ENCODE measurements at regions not wholly inside any gene's neighbourhood (a gene's known extent, or its start where the extent isn't known, plus 50 kb on each side); places are given as distances from the start of the nearest gene placed in this dataset.

- DNase-seq = no peak
These were observed 480.4 kb upstream of the USP24 start for GRCh38 chr1:55695552-55695951.

DNA sequence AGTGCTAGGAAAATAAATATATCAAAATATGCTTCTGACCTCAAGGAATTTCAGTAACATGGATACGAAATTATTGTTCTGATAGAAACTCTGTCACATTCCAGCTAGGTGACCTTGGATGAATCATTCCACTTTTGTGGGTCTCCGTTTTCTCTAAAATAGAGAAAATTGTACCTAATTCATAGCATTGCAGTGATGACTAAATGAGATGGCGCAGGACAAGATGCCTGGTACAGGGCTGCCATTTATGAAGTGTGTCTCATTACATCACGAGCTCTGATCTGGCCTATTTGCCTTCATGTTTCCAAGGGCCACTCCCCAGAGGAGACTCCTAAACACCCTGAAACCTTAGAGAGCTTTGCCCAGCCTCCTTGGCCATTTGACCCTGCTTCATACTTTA is 480.0 kb upstream of the USP24 start:
- no peak for DNase-seq

GRCh38 chr1:55694310-55694801 is 479.2 kb upstream of the USP24 start:
- no peak for DNase-seq

- DNase-seq = no peak
These were observed 477.6 kb upstream of the USP24 start for GRCh38 chr1:55692726-55693125.

DNA sequence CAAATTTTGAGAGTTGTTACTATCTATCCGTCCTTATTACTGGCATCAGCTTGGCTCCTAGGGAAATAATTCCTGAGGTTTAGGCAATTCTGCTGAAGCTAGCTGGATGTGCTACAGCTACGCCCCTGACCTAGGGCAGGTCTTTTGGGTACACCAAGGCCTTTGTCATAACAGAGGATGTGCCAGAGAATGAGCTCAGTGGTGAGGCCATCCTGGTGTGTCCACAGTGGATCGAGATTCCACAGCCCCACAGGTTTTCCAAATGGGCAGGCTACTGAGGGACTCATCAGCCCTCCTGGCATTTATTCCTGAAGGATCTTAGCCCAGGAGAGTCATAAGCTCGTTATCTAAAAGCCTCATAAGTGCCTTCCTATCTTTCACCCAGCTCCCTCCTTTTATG is 475.2 kb upstream of the USP24 start:
- DNase-seq = no peak

DNA sequence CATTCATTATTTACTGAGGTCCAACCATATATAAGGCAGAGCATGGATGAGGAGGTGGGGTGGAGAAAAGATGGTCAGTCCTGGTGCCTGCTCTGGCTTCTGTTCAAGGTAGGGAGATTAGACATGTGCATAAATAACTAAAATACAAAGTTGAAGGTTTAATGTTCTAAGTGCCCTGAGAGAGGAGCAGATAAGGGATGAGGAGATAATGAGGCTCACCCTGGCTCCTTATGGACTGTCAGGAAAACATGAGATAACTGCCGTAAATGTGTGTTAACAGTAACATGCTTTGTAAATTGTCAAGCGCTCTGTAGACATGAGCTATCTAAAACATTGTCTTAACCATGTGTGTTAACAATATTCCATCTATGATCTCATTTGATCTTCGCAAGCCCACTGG is 474.6 kb upstream of the USP24 start:
- DNase-seq = no peak

GRCh38 chr1:55685560-55685959 is 470.4 kb upstream of the USP24 start:
- DNase-seq = no peak

GRCh38 chr1:55684131-55684650 is 469.0 kb upstream of the USP24 start:
- DNase-seq = no peak

- DNase-seq = no peak
These were observed 467.0 kb upstream of the USP24 start for GRCh38 chr1:55682198-55682597.

GRCh38 chr1:55679971-55680370 is 464.8 kb upstream of the USP24 start:
- DNase-seq = no peak

DNA sequence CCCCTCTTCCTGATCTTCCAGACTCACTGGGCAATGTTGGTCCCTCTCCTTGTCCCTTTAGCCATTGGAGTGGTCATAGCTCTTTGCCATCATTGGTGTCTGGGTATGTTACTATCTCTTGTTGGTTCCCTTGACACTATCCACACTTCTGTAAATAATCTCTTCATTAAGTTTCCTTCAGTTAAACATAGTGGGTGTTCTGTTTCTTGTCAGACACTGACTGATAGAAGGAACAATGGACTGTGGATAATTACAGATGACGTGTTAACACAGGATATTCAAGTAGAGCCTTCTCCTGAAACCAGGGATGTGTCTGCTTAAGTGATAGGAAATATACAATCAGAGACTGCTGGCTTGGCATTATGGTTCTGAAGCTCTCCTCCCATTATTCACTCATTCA is 458.3 kb upstream of the USP24 start:
- no peak for DNase-seq

DNA sequence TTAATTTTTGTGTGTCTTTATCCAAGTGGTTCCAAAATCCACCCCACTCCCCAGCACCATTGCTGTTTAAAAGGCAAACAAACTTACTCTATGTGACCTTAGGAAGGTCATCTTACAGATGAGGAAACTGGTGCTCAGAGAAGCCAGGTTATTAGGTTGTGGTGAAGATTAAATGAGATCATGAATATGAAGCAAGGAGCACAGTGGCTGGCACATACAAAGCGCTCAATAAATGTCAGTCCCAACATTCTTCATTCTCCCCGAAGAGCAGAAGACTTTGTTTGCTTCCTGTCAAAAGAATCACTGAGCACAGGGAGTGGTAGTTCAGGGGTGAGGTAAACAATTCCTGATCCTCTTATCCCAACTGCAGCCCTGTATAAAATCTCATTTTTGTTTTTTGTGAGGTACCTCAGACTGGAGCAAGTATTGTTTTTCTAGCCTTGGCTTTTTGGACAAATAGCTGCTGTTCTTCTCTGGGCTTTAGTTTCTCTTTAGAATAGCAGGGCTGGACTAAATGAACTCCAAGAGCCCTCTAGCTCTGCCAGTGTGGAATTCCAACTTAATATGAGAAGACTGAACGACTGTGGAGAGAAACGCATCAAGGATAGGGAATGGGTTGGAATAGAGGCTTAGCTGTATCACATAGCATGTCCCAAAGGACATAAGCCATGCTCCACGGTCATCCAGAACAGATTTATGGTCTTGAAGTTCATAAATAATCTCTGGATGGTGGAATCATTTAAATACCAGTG is 455.3 kb upstream of the USP24 start:
- DNase-seq = no peak

- no peak for DNase-seq
These were observed 454.1 kb upstream of the USP24 start for GRCh38 chr1:55669293-55669692.

- no peak for DNase-seq
These were observed 447.7 kb upstream of the USP24 start for GRCh38 chr1:55662875-55663274.

DNA sequence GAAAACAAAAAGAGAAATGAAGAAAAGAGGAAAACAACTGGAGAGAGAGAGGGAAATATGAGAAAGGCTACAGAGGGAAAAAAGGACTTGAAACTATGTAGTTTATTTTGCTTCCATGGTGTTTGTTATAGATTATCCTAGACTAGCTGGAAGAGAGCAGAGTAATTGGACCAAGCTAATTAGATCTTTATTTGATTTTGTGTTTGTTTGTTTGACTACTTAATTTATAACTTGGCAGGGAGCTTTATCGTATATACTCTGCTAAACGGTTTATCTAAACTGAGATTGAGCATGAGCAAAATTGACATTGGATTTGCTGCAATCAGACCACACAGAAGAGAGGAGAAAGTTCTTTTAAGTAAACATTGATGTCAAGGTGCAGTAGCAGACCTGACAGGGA is 443.8 kb upstream of the USP24 start:
- DNase-seq = no peak

DNA sequence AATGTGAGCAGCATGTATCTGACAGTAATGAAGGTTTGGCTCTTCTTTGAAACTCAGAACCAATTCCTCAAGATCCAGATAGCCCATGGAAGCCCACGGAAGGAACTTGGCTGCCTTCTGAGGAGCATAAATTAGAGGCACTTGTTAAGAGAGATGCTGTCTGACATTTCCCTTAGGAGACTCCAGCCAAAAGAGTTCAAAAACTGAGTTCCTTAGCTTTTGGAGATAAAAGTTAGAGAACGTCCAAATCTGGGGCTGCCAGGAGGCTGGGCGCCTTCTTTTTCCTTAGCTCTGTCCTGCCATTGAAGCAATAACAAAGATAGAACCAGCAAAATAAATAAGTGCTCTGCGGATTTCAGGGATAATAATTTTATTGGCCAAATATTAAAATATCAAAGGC is 439.6 kb upstream of the USP24 start:
- no peak for DNase-seq

- no peak for DNase-seq
These were observed 439.0 kb upstream of the USP24 start for GRCh38 chr1:55654171-55654570.

DNA sequence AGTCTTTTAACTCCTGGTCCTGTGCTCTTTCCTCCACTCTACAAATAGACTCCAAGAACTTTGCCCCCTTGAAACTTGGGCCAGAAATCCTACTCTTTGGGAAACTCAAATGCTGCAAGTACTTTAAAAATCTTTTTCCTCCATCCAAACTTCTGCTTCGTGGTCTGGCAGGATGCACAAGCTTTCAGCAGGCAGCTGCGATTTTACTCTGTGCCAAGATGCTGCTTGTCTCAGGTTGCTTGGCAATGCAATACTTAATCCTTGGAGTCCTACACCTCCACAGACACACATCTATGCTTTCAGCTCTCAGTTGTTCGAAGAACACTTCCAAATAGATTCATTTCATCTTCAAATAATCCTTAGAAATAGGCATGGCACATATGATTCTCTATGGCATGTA is 435.3 kb upstream of the USP24 start:
- DNase-seq = peak; percentile 79

DNA sequence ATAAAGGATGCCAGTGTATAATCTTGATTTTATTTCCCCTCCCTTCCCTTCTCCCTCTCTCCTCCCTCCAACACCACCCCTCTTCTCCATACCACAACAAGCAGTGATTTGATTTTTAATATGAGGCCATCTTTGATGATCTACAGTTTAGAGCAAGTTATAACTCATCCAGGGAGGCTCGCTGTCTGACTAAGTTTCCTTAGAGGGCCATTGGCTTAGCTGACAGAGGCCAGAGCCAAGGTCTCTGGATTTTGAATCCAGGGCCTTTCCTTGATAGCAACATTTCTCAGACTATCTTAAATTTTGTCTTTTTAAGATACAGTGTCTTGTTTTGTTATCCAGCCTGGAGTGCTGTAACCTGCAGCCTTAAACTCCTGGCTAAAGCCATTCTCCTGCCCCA is 431.0 kb upstream of the USP24 start:
- DNase-seq = no peak

DNA sequence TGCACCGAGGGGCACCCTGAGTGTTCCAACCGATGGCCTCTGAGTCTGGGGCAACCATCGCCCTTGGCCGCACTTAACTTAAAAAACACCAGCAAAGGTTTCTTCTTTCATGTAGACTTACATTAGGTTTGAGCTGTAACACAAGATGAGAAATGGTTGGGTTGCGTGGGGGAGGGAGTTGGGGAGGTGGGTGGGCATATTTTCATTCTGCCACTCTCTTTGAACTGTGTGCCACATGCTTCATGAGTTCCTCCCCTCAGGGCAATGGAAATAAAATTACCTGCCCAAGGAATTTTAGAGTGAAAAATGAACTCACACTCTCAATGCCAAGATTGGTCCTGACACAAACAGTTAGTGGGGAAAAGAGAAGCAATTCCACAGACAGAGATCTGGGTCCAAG is 430.1 kb upstream of the USP24 start:
- no peak for DNase-seq

DNA sequence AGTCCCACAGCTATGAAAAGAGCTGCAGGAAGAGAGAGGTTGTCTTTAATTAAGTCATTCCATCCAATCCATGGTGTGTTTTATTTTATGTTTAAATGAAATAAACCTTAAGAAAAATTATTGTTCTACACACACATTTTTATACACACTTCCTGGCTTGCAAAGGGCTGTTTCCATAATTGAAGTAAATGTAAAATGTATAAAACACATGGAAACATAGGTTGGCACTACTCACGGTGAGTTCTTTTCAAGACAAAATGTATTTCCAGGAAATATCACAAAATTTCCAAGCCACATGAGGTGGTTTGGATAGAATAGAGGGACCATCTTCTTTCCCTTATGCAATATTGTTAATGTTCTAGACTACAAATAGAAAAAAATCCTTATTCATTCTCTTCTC is 426.8 kb upstream of the USP24 start:
- no peak for DNase-seq

DNA sequence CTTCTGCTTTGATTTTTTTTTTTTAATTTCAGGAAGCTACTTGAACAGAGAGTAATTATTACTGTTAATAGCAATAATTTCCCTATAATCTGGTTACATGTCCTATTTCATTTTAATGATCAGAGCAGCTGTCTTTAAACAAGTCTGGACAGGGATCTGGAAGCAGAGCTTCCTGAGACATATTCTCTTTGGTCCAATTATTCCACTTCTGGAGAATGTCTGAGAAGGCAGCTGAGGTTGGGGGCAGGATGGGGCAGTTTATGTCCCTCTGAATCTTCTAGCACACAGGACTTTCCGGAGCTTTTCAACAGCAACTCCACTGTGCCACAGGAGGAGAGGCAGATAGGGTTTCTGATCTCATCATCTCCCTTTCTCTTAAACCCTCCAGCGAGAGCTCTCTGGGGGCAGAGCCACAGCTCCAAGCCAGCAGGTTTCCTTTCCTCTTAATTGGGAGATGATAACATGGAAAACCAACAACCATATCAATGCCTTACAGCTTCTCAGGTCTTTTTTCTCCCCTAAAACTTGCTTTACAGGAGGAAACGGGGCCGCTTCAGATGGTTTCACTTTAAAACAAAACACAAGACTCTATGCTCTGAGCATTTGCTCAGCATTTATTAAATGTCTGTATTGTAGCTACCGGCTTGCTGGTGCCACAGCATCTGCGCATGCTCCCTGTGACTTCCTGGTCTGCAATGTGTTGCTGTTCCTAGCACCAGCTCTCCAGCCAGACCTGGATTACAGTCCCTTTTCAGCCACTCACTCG is 425.7 kb upstream of the USP24 start:
- DNase-seq = peak; percentile 69

GRCh38 chr1:55639526-55639925 is 424.4 kb upstream of the USP24 start:
- DNase-seq = no peak

GRCh38 chr1:55639051-55639450 is 423.9 kb upstream of the USP24 start:
- DNase-seq = no peak
